ENCODE measurements at regions not wholly inside any gene's neighbourhood (a gene's known extent, or its start where the extent isn't known, plus 50 kb on each side); places are given as distances from the start of the nearest gene placed in this dataset.

GRCh38 chr5:109990723-109991359, 301.1 kb downstream of the MAN2A1 start:
- Mint-ChIP-seq H3K9me3 (peaks cover 0 to 4% (median 0%) of the 10 kb centered on the region in 11 donors), H3K27me3 (peaks cover 0 to 2% (median 0%) of the 10 kb centered on the region in 5 donors), H3K27ac (no peak overlapping the region), H3K4me3 (no peak overlapping the region), H3K36me3 (no peaks in the 10 kb centered on the region), H3K4me1 (no peaks in the 10 kb centered on the region)
- ChIA-PET POLR2A (no interaction called here), CTCF (no interaction called here)
- ATAC-seq (no peak), DNase-seq (no peak)
- Histone ChIP-seq H3K27me3 (ENCODE audit: control insufficient read depth in 2 of 2, insufficient read depth in 2 of 2, low read length in 2 of 2) (no peaks in the 10 kb centered on the region), H3K4me3 (ENCODE audit: low read length) (no peak overlapping the region), H3K27ac (ENCODE audit: low read depth, low read length) (no peak overlapping the region), H3K9me3 (ENCODE audit: control insufficient read depth in 2 of 3, low read length in 3 of 3) (no peaks in the 10 kb centered on the region), H3K4me1 (ENCODE audit: control insufficient read depth in 2 of 2, insufficient read depth in 2 of 2, low read length in 2 of 2) (no peaks in the 10 kb centered on the region), H3K36me3 (ENCODE audit: control insufficient read depth in 2 of 3, insufficient read depth in 3 of 3, low read length in 3 of 3) (no peaks in the 10 kb centered on the region)
- intact Hi-C loops (cut with micrococcal nuclease), result no loop called here

GRCh38 chr5:109992264-109992915, 302.7 kb downstream of the MAN2A1 start:
- no peaks in the 10 kb centered on the region for H3K27me3 ChIP-seq (ENCODE audit: control insufficient read depth in 2 of 2, insufficient read depth in 2 of 2, low read length in 2 of 2)
- CTCF ChIA-PET, result no interaction called here
- Mint-ChIP-seq H3K36me3 (no peaks in the 10 kb centered on the region), H3K27me3 (peaks cover 0 to 2% (median 0%) of the 10 kb centered on the region in 5 donors), H3K4me3 (no peak overlapping the region), H3K9me3 (peaks cover 0 to 4% (median 0%) of the 10 kb centered on the region in 11 donors), H3K27ac (no peak overlapping the region), H3K4me1 (no peaks in the 10 kb centered on the region)
- H3K4me1 ChIP-seq (ENCODE audit: control insufficient read depth in 2 of 2, insufficient read depth in 2 of 2, low read length in 2 of 2), result no peaks in the 10 kb centered on the region
- no peaks in the 10 kb centered on the region for H3K9me3 ChIP-seq (ENCODE audit: control insufficient read depth in 2 of 3, low read length in 3 of 3)
- POLR2A ChIA-PET, result no interaction called here
- DNase-seq (no peak), ATAC-seq (no peak)
- no peak overlapping the region for H3K27ac ChIP-seq (ENCODE audit: low read depth, low read length)
- intact Hi-C loops (cut with micrococcal nuclease), result no loop called here
- no peak overlapping the region for H3K4me3 ChIP-seq (ENCODE audit: low read length)
- no peaks in the 10 kb centered on the region for H3K36me3 ChIP-seq (ENCODE audit: control insufficient read depth in 2 of 3, insufficient read depth in 3 of 3, low read length in 3 of 3)

- peaks cover 0 to 9% (median 1%) of the 10 kb centered on the region in 11 donors for H3K9me3 Mint-ChIP-seq
- H3K4me3 Mint-ChIP-seq, result no peak overlapping the region
- POLR2A ChIA-PET, result no interaction called here
- Histone ChIP-seq H3K4me3 (ENCODE audit: low read length) (no peak overlapping the region), H3K27me3 (ENCODE audit: control insufficient read depth in 2 of 2, insufficient read depth in 2 of 2, low read length in 2 of 2) (no peaks in the 10 kb centered on the region), H3K27ac (ENCODE audit: low read depth, low read length) (no peak overlapping the region), H3K4me1 (ENCODE audit: control insufficient read depth in 2 of 2, insufficient read depth in 2 of 2, low read length in 2 of 2) (no peaks in the 10 kb centered on the region), H3K9me3 (ENCODE audit: control insufficient read depth in 2 of 3, low read length in 3 of 3) (peaks cover 0 to 3% (median 0%) of the 10 kb centered on the region in 3 experiments), H3K36me3 (ENCODE audit: control insufficient read depth in 2 of 3, insufficient read depth in 3 of 3, low read length in 3 of 3) (no peaks in the 10 kb centered on the region)
- DNase-seq (no peak), ATAC-seq (no peak)
- CTCF ChIA-PET, result no interaction called here
- H3K27ac Mint-ChIP-seq, result no peak overlapping the region
- intact Hi-C loops (cut with micrococcal nuclease), result no loop called here
- H3K36me3 Mint-ChIP-seq, result peaks cover 0 to 5% (median 0%) of the 10 kb centered on the region in 5 donors
- peaks cover 0 to 4% (median 0%) of the 10 kb centered on the region in 5 donors for H3K27me3 Mint-ChIP-seq
- no peaks in the 10 kb centered on the region for H3K4me1 Mint-ChIP-seq
Observed at GRCh38 chr5:109994135-109994534, 304.4 kb downstream of the MAN2A1 start.

GRCh38 chr5:109996246-109996645, 306.5 kb downstream of the MAN2A1 start:
- Histone ChIP-seq H3K36me3 (ENCODE audit: control insufficient read depth in 2 of 3, insufficient read depth in 3 of 3, low read length in 3 of 3) (no peaks in the 10 kb centered on the region), H3K27ac (ENCODE audit: low read depth, low read length) (no peak overlapping the region), H3K4me3 (ENCODE audit: low read length) (no peak overlapping the region), H3K9me3 (ENCODE audit: control insufficient read depth in 2 of 3, low read length in 3 of 3) (peaks cover 0 to 3% (median 0%) of the 10 kb centered on the region in 3 experiments), H3K4me1 (ENCODE audit: control insufficient read depth in 2 of 2, insufficient read depth in 2 of 2, low read length in 2 of 2) (no peaks in the 10 kb centered on the region), H3K27me3 (ENCODE audit: control insufficient read depth in 2 of 2, insufficient read depth in 2 of 2, low read length in 2 of 2) (no peaks in the 10 kb centered on the region)
- Mint-ChIP-seq H3K4me3 (no peak overlapping the region), H3K27ac (no peak overlapping the region), H3K9me3 (peaks cover 0 to 11% (median 1%) of the 10 kb centered on the region in 11 donors), H3K4me1 (peaks cover 5 to 11% (median 8%) of the 10 kb centered on the region in 7 donors), H3K27me3 (peaks cover 0 to 4% (median 0%) of the 10 kb centered on the region in 5 donors), H3K36me3 (peaks cover 0 to 5% (median 0%) of the 10 kb centered on the region in 5 donors)
- no peak for ATAC-seq
- CTCF ChIA-PET, result no interaction called here
- POLR2A ChIA-PET, result no interaction called here
- DNase-seq, result no peak
- intact Hi-C loops (cut with micrococcal nuclease), result no loop called here

GRCh38 chr5:109997161-109997560, 307.4 kb downstream of the MAN2A1 start:
- ChIA-PET CTCF (no interaction called here), POLR2A (no interaction called here)
- Mint-ChIP-seq H3K4me3 (no peak overlapping the region), H3K27ac (no peak overlapping the region), H3K9me3 (peaks cover 0 to 11% (median 1%) of the 10 kb centered on the region in 11 donors), H3K27me3 (peaks cover 0 to 4% (median 0%) of the 10 kb centered on the region in 5 donors), H3K4me1 (peaks cover 5 to 11% (median 8%) of the 10 kb centered on the region in 7 donors), H3K36me3 (peaks cover 0 to 5% (median 0%) of the 10 kb centered on the region in 5 donors)
- Histone ChIP-seq H3K36me3 (ENCODE audit: control insufficient read depth in 2 of 3, insufficient read depth in 3 of 3, low read length in 3 of 3) (no peaks in the 10 kb centered on the region), H3K27ac (ENCODE audit: low read depth, low read length) (no peak overlapping the region), H3K4me1 (ENCODE audit: control insufficient read depth in 2 of 2, insufficient read depth in 2 of 2, low read length in 2 of 2) (no peaks in the 10 kb centered on the region), H3K4me3 (ENCODE audit: low read length) (no peak overlapping the region), H3K9me3 (ENCODE audit: control insufficient read depth in 2 of 3, low read length in 3 of 3) (peaks cover 0 to 3% (median 0%) of the 10 kb centered on the region in 3 experiments), H3K27me3 (ENCODE audit: control insufficient read depth in 2 of 2, insufficient read depth in 2 of 2, low read length in 2 of 2) (no peaks in the 10 kb centered on the region)
- ATAC-seq (no peak), DNase-seq (no peak)
- intact Hi-C loops (cut with micrococcal nuclease), result no loop called here

GRCh38 chr5:109998208-109998607, 308.5 kb downstream of the MAN2A1 start:
- H3K36me3 Mint-ChIP-seq, result peaks cover 0 to 5% (median 0%) of the 10 kb centered on the region in 5 donors
- Histone ChIP-seq H3K27ac (ENCODE audit: low read depth, low read length) (no peak overlapping the region), H3K4me3 (ENCODE audit: low read length) (no peak overlapping the region), H3K9me3 (ENCODE audit: control insufficient read depth in 2 of 3, low read length in 3 of 3) (peaks cover 0 to 3% (median 0%) of the 10 kb centered on the region in 3 experiments), H3K27me3 (ENCODE audit: control insufficient read depth in 2 of 2, insufficient read depth in 2 of 2, low read length in 2 of 2) (no peaks in the 10 kb centered on the region), H3K4me1 (ENCODE audit: control insufficient read depth in 2 of 2, insufficient read depth in 2 of 2, low read length in 2 of 2) (no peaks in the 10 kb centered on the region), H3K36me3 (ENCODE audit: control insufficient read depth in 2 of 3, insufficient read depth in 3 of 3, low read length in 3 of 3) (no peaks in the 10 kb centered on the region)
- ATAC-seq, result no peak
- ChIA-PET CTCF (no interaction called here), POLR2A (no interaction called here)
- DNase-seq, result no peak
- intact Hi-C loops (cut with micrococcal nuclease), result no loop called here
- no peak overlapping the region for H3K27ac Mint-ChIP-seq
- H3K27me3 Mint-ChIP-seq, result peaks cover 0 to 4% (median 0%) of the 10 kb centered on the region in 5 donors
- peaks cover 5 to 11% (median 8%) of the 10 kb centered on the region in 7 donors for H3K4me1 Mint-ChIP-seq
- H3K9me3 Mint-ChIP-seq, result peaks cover 0 to 11% (median 0%) of the 10 kb centered on the region in 11 donors
- H3K4me3 Mint-ChIP-seq, result no peak overlapping the region

- H3K27me3 Mint-ChIP-seq, result peaks cover 0 to 4% (median 0%) of the 10 kb centered on the region in 5 donors
- CTCF ChIA-PET, result no interaction called here
Observed at GRCh38 chr5:109998726-109999125, 309.0 kb downstream of the MAN2A1 start.

More at GRCh38 chr5:109998726-109999125, 309.0 kb downstream of the MAN2A1 start:
- Mint-ChIP-seq H3K4me1 (peaks cover 5 to 11% (median 8%) of the 10 kb centered on the region in 7 donors), H3K36me3 (peaks cover 0 to 5% (median 0%) of the 10 kb centered on the region in 5 donors), H3K4me3 (no peak overlapping the region), H3K27ac (no peak overlapping the region), H3K9me3 (peaks cover 0 to 11% (median 0%) of the 10 kb centered on the region in 11 donors)
- POLR2A ChIA-PET, result no interaction called here
- DNase-seq (no peak), ATAC-seq (no peak)
- Histone ChIP-seq H3K4me1 (ENCODE audit: control insufficient read depth in 2 of 2, insufficient read depth in 2 of 2, low read length in 2 of 2) (no peaks in the 10 kb centered on the region), H3K27ac (ENCODE audit: low read depth, low read length) (no peak overlapping the region), H3K9me3 (ENCODE audit: control insufficient read depth in 2 of 3, low read length in 3 of 3) (peaks cover 0 to 3% (median 0%) of the 10 kb centered on the region in 3 experiments), H3K27me3 (ENCODE audit: control insufficient read depth in 2 of 2, insufficient read depth in 2 of 2, low read length in 2 of 2) (no peaks in the 10 kb centered on the region), H3K36me3 (ENCODE audit: control insufficient read depth in 2 of 3, insufficient read depth in 3 of 3, low read length in 3 of 3) (no peaks in the 10 kb centered on the region), H3K4me3 (ENCODE audit: low read length) (no peak overlapping the region)
- intact Hi-C loops (cut with micrococcal nuclease), result no loop called here
